ENCODE measurements at regions not wholly inside any gene's neighbourhood (a gene's known extent, or its start where the extent isn't known, plus 50 kb on each side); places are given as distances from the start of the nearest gene placed in this dataset.

- no TSS peak for BruUV-seq (replicated peaks)
- POLR2A ChIA-PET (ENCODE audit: low non-redundant PET), result no interaction called here
Observed at GRCh38 chr2:64787019-64787365, 133.3 kb upstream of the SERTAD2 start.

GRCh38 chr2:64787698-64788097 is 134.0 kb upstream of the SERTAD2 start:
- Histone ChIP-seq H3K9me3 (ENCODE audit: low read depth, low read length, poor library complexity, severe bottlenecking) (no peaks in the 10 kb centered on the region), H3K27ac (ENCODE audit: low read depth, low read length, poor library complexity, severe bottlenecking) (no peak overlapping the region), H3K27me3 (replicated peaks; ENCODE audit: insufficient read depth, low read depth, low read length, poor library complexity) (no peaks in the 10 kb centered on the region), H3K4me3 (ENCODE audit: low read depth, low read length, poor library complexity, severe bottlenecking) (no peak overlapping the region), H3K36me3 (ENCODE audit: insufficient read depth, low read length, poor library complexity, severe bottlenecking) (no peaks in the 10 kb centered on the region), H3K4me1 (ENCODE audit: insufficient read depth, low read length, poor library complexity, severe bottlenecking) (no peaks in the 10 kb centered on the region)
- TF ChIP-seq EZH2 (IDR thresholded peaks at IDR 0.05; ENCODE audit: borderline replicate concordance, low read depth, low read length, poor library complexity, severe bottlenecking) (no peak), CTCF (conservative IDR thresholded peaks at IDR 0.05; ENCODE audit: low read depth, low read length) (no peak)
- POLR2A ChIA-PET (ENCODE audit: low non-redundant PET), result no interaction called here
- CTCF ChIA-PET, result no interaction called here
- no TSS peak for BruUV-seq (replicated peaks)
- no peak for DNase-seq (ENCODE audit: low spot score)
- intact Hi-C loops (cut with micrococcal nuclease; ENCODE audit: unreplicated experiment), result no loop called here

More at GRCh38 chr2:64787019-64787365, 133.3 kb upstream of the SERTAD2 start:
- Histone ChIP-seq H3K9me3 (ENCODE audit: low read depth, low read length, poor library complexity, severe bottlenecking) (no peaks in the 10 kb centered on the region), H3K27me3 (replicated peaks; ENCODE audit: insufficient read depth, low read depth, low read length, poor library complexity) (no peaks in the 10 kb centered on the region), H3K4me1 (ENCODE audit: insufficient read depth, low read length, poor library complexity, severe bottlenecking) (no peaks in the 10 kb centered on the region), H3K36me3 (ENCODE audit: insufficient read depth, low read length, poor library complexity, severe bottlenecking) (no peaks in the 10 kb centered on the region), H3K27ac (ENCODE audit: low read depth, low read length, poor library complexity, severe bottlenecking) (no peak overlapping the region), H3K4me3 (ENCODE audit: low read depth, low read length, poor library complexity, severe bottlenecking) (no peak overlapping the region)
- TF ChIP-seq CTCF (conservative IDR thresholded peaks at IDR 0.05; ENCODE audit: low read depth, low read length) (no peak), EZH2 (IDR thresholded peaks at IDR 0.05; ENCODE audit: borderline replicate concordance, low read depth, low read length, poor library complexity, severe bottlenecking) (no peak)
- no peak for DNase-seq (ENCODE audit: low spot score)
- CTCF ChIA-PET, result no interaction called here
- intact Hi-C loops (cut with micrococcal nuclease; ENCODE audit: unreplicated experiment), result no loop called here

GRCh38 chr2:64789466-64790320 is 136.0 kb upstream of the SERTAD2 start:
- CTCF ChIA-PET, result no interaction called here
- Histone ChIP-seq H3K36me3 (ENCODE audit: insufficient read depth, low read length, poor library complexity, severe bottlenecking) (no peaks in the 10 kb centered on the region), H3K27ac (ENCODE audit: low read depth, low read length, poor library complexity, severe bottlenecking) (no peak overlapping the region), H3K4me1 (ENCODE audit: insufficient read depth, low read length, poor library complexity, severe bottlenecking) (no peaks in the 10 kb centered on the region), H3K27me3 (replicated peaks; ENCODE audit: insufficient read depth, low read depth, low read length, poor library complexity) (no peaks in the 10 kb centered on the region), H3K9me3 (ENCODE audit: low read depth, low read length, poor library complexity, severe bottlenecking) (no peaks in the 10 kb centered on the region), H3K4me3 (ENCODE audit: low read depth, low read length, poor library complexity, severe bottlenecking) (no peak overlapping the region)
- TF ChIP-seq EZH2 (IDR thresholded peaks at IDR 0.05; ENCODE audit: borderline replicate concordance, low read depth, low read length, poor library complexity, severe bottlenecking) (no peak), CTCF (conservative IDR thresholded peaks at IDR 0.05; ENCODE audit: low read depth, low read length) (no peak)
- BruUV-seq (replicated peaks), result no TSS peak
- POLR2A ChIA-PET (ENCODE audit: low non-redundant PET), result no interaction called here
- intact Hi-C loops (cut with micrococcal nuclease; ENCODE audit: unreplicated experiment), result no loop called here
- DNase-seq (ENCODE audit: low spot score), result no peak

Data from A673 (cell line).